WTC11 (cell line): ENCODE measurements at regions not wholly inside any gene's neighbourhood (a gene's known extent, or its start where the extent isn't known, plus 50 kb on each side); places are given as distances from the start of the nearest gene placed in this dataset.

Source experiments
- ATAC-seq: fragments of 200-7000 bp; cut with Tn5 transposase; 2 replicates; pipeline ENCODE4 v1.10.0; 2021; ENCODE audit warnings: mild to moderate bottlenecking, moderate library complexity
- CTCF ChIA-PET: fragments of 300-600 bp; sonication (Branson Sonifier 250); formaldehyde crosslinking; loops from one replicate; lab custom pipeline; 2021; ENCODE audit warnings: antibody characterized with exemption; lab: Charles Lee
- POLR2A ChIA-PET: fragments of 350-600 bp; sonication (Branson Sonifier 250); formaldehyde crosslinking; loops from one replicate; lab custom pipeline; 2021; ENCODE audit warnings: antibody characterized with exemption; lab: Charles Lee
- DNase-seq: peaks from one replicate; pipeline ENCODE4 v3.0.0; 2021; ENCODE audit warnings: low spot score
- H3K27ac Mint-ChIP-seq: 2 replicates; pipeline ENCODE4 v1.8.0; 2021; ENCODE audit warnings: mixed read lengths
- H3K27me3 Mint-ChIP-seq: 2 replicates; pipeline ENCODE4 v1.8.0; 2021; ENCODE audit warnings: low read depth, mild to moderate bottlenecking, moderate library complexity, mixed read lengths
- H3K36me3 Mint-ChIP-seq: 2 replicates; pipeline ENCODE4 v1.8.0; 2021; ENCODE audit warnings: mixed read lengths
- H3K4me1 Mint-ChIP-seq: 2 replicates; pipeline ENCODE4 v1.8.0; 2022; ENCODE audit warnings: mixed read lengths
- H3K4me3 Mint-ChIP-seq: 2 replicates; pipeline ENCODE4 v1.8.0; 2021; ENCODE audit warnings: mild to moderate bottlenecking, moderate library complexity, mixed read lengths
- H3K9me3 Mint-ChIP-seq: 2 replicates; pipeline ENCODE4 v1.8.0; 2021; ENCODE audit warnings: mixed read lengths
- ATF1 ChIP-seq: sonication (generic); formaldehyde crosslinking; IDR thresholded peaks from 2 replicates; pipeline ENCODE4 v1.8.1; 2023; ENCODE audit warnings: mild to moderate bottlenecking, moderate library complexity, missing genetic modification reagents
- CREB1 ChIP-seq: sonication (generic); formaldehyde crosslinking; IDR thresholded peaks from 2 replicates; pipeline ENCODE4 v1.8.0; 2023; ENCODE audit warnings: mild to moderate bottlenecking, missing genetic modification reagents
- HMGA2 ChIP-seq: fragments of 250-450 bp; sonication (Bioruptor Pico); IDR thresholded peaks from 2 replicates; pipeline ENCODE4 v1.4.0; 2021; ENCODE audit warnings: mild to moderate bottlenecking, moderate library complexity
- KAT7 ChIP-seq: sonication (generic); formaldehyde crosslinking; IDR thresholded peaks from 2 replicates; pipeline ENCODE4 v1.8.1; 2023; ENCODE audit warnings: missing genetic modification reagents, mild to moderate bottlenecking, borderline replicate concordance
- NFYB ChIP-seq: sonication (generic); formaldehyde crosslinking; conservative IDR thresholded peaks from 2 replicates; pipeline ENCODE4 v1.8.0; 2022; ENCODE audit warnings: low read depth, missing genetic modification reagents
- NR3C1 ChIP-seq: sonication (generic); formaldehyde crosslinking; conservative IDR thresholded peaks from 2 replicates; pipeline ENCODE4 v1.8.1; 2023; ENCODE audit warnings: low read depth, mild to moderate bottlenecking, missing genetic modification reagents
- SOX15 ChIP-seq: fragments of 250-450 bp; sonication (Bioruptor Pico); IDR thresholded peaks from 2 replicates; pipeline ENCODE4 v1.9.0; 2021; ENCODE audit warnings: mild to moderate bottlenecking
- ZNF281 ChIP-seq: sonication (generic); formaldehyde crosslinking; IDR thresholded peaks from 2 replicates; pipeline ENCODE4 v1.8.0; 2023; ENCODE audit warnings: mild to moderate bottlenecking, missing genetic modification reagents
- ZNF423 ChIP-seq: fragments of 250-450 bp; sonication (Bioruptor Pico); IDR thresholded peaks from 2 replicates; pipeline ENCODE4 v2.1.2; 2022; ENCODE audit warnings: mild to moderate bottlenecking, moderate library complexity
- TF ChIP-seq, protein P1 (sequence below): sonication (generic); formaldehyde crosslinking; IDR thresholded peaks from 2 replicates; pipeline ENCODE4 v1.8.1; 2022; ENCODE audit warnings: low read depth, mild to moderate bottlenecking, moderate library complexity, missing genetic modification reagents, borderline replicate concordance
- TF ChIP-seq, protein P2 (sequence below): sonication (generic); formaldehyde crosslinking; IDR thresholded peaks from 2 replicates; pipeline ENCODE4 v1.8.1; 2023; ENCODE audit warnings: mild to moderate bottlenecking, missing genetic modification reagents, moderate library complexity
- TF ChIP-seq, protein P3 (sequence below): fragments of 250-450 bp; sonication (Bioruptor Pico); IDR thresholded peaks from 2 replicates; pipeline ENCODE4 v1.9.0; 2021; ENCODE audit warnings: moderate library complexity, mild to moderate bottlenecking, inconsistent platforms, borderline replicate concordance
- TF ChIP-seq, protein P4 (sequence below): fragments of 250-450 bp; sonication (Bioruptor Pico); IDR thresholded peaks from 2 replicates; pipeline ENCODE4 v1.9.0; 2021; ENCODE audit warnings: mild to moderate bottlenecking
- TF ChIP-seq, protein P5 (sequence below): sonication (generic); formaldehyde crosslinking; IDR thresholded peaks from 2 replicates; pipeline ENCODE4 v1.8.1; 2023; ENCODE audit warnings: mild to moderate bottlenecking, missing genetic modification reagents, borderline replicate concordance

DNA sequence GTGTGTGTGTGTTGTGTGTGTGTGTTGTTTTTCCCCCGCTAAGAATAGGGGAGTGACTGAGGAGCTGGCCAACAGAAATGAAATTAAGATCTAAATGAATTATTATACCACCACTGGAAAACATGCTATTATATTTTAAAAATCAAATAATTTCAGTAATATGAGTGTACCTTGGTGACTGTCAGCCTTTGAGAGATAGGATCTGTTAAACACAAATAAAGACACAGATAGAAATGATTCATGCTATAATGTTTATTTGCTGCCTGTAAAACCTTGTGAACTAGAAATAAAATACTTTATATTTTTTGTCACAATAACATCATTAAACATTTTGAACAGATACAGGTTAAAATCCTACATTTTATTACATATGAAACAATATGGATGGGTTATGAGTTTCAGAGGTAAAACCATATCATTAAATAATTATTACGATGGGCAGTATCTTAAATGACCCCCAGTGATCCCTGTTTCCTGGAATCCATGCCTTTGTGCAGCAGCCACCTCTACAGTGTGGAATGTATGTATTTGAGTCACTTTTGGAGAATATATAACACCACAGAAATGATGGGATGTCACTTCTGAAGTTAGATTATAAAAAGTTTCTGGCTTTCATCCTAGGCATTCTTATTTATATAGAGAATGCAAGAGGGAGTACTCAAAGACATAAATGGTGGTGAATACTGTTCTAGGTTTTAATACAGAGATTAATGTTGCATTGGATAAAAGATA is 617.2 kb downstream of the CDH18 start (continued):
- TF ChIP-seq, protein P1, sequence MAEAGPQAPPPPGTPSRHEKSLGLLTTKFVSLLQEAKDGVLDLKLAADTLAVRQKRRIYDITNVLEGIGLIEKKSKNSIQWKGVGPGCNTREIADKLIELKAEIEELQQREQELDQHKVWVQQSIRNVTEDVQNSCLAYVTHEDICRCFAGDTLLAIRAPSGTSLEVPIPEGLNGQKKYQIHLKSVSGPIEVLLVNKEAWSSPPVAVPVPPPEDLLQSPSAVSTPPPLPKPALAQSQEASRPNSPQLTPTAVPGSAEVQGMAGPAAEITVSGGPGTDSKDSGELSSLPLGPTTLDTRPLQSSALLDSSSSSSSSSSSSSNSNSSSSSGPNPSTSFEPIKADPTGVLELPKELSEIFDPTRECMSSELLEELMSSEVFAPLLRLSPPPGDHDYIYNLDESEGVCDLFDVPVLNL (CRISPR knock-in tag): no peak
- TF ChIP-seq, protein P2, sequence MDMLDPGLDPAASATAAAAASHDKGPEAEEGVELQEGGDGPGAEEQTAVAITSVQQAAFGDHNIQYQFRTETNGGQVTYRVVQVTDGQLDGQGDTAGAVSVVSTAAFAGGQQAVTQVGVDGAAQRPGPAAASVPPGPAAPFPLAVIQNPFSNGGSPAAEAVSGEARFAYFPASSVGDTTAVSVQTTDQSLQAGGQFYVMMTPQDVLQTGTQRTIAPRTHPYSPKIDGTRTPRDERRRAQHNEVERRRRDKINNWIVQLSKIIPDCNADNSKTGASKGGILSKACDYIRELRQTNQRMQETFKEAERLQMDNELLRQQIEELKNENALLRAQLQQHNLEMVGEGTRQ (CRISPR knock-in tag): no peak
- TF ChIP-seq, protein P3, sequence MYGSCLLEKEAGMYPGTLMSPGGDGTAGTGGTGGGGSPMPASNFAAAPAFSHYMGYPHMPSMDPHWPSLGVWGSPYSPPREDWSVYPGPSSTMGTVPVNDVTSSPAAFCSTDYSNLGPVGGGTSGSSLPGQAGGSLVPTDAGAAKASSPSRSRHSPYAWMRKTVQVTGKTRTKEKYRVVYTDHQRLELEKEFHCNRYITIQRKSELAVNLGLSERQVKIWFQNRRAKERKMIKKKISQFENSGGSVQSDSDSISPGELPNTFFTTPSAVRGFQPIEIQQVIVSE (CRISPR knock-in tag): no peak
- TF ChIP-seq ATF1 (CRISPR knock-in tag) (no peak), ZNF423 (CRISPR knock-in tag) (no peak), SOX15 (no peak), ZNF281 (CRISPR knock-in tag) (no peak), NFYB (CRISPR knock-in tag) (no peak), KAT7 (CRISPR knock-in tag) (no peak), NR3C1 (CRISPR knock-in tag) (no peak), CREB1 (CRISPR knock-in tag) (no peak)
- TF ChIP-seq, protein P4, sequence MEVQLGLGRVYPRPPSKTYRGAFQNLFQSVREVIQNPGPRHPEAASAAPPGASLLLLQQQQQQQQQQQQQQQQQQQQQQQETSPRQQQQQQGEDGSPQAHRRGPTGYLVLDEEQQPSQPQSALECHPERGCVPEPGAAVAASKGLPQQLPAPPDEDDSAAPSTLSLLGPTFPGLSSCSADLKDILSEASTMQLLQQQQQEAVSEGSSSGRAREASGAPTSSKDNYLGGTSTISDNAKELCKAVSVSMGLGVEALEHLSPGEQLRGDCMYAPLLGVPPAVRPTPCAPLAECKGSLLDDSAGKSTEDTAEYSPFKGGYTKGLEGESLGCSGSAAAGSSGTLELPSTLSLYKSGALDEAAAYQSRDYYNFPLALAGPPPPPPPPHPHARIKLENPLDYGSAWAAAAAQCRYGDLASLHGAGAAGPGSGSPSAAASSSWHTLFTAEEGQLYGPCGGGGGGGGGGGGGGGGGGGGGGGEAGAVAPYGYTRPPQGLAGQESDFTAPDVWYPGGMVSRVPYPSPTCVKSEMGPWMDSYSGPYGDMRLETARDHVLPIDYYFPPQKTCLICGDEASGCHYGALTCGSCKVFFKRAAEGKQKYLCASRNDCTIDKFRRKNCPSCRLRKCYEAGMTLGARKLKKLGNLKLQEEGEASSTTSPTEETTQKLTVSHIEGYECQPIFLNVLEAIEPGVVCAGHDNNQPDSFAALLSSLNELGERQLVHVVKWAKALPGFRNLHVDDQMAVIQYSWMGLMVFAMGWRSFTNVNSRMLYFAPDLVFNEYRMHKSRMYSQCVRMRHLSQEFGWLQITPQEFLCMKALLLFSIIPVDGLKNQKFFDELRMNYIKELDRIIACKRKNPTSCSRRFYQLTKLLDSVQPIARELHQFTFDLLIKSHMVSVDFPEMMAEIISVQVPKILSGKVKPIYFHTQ: no peak

DNA sequence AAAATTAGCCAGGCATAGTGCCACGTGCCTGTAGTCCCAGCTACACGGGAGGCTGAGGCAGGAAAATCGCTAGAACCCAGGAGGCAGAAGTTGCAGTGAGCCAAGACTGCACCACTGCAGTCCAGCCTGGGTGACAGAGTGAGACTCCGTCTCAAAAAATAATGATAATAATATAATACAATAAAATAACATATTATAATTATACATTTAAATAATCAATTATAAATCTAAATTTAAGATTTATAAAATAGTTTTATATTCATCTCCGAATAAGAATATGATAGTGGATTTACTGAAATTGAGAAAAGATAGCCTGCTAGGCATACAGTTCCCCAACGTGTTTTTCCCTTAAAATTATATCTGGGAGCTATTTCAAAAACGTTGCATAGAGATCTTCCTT is 599.6 kb downstream of the CDH18 start:
- Mint-ChIP-seq H3K9me3 (peaks cover 5% of the 10 kb centered on the region), H3K4me3 (no peak overlapping the region), H3K27me3 (no peaks in the 10 kb centered on the region), H3K27ac (no peak overlapping the region), H3K4me1 (no peaks in the 10 kb centered on the region), H3K36me3 (no peaks in the 10 kb centered on the region)
- ChIA-PET POLR2A (interaction anchor here (0.6 kb wide), 1 partner anchor 18 kb away, joined by 3 read pairs; no protein-coding TSS in a partner anchor), CTCF (no interaction called here)
- no peak for DNase-seq
- TF ChIP-seq, protein P5, sequence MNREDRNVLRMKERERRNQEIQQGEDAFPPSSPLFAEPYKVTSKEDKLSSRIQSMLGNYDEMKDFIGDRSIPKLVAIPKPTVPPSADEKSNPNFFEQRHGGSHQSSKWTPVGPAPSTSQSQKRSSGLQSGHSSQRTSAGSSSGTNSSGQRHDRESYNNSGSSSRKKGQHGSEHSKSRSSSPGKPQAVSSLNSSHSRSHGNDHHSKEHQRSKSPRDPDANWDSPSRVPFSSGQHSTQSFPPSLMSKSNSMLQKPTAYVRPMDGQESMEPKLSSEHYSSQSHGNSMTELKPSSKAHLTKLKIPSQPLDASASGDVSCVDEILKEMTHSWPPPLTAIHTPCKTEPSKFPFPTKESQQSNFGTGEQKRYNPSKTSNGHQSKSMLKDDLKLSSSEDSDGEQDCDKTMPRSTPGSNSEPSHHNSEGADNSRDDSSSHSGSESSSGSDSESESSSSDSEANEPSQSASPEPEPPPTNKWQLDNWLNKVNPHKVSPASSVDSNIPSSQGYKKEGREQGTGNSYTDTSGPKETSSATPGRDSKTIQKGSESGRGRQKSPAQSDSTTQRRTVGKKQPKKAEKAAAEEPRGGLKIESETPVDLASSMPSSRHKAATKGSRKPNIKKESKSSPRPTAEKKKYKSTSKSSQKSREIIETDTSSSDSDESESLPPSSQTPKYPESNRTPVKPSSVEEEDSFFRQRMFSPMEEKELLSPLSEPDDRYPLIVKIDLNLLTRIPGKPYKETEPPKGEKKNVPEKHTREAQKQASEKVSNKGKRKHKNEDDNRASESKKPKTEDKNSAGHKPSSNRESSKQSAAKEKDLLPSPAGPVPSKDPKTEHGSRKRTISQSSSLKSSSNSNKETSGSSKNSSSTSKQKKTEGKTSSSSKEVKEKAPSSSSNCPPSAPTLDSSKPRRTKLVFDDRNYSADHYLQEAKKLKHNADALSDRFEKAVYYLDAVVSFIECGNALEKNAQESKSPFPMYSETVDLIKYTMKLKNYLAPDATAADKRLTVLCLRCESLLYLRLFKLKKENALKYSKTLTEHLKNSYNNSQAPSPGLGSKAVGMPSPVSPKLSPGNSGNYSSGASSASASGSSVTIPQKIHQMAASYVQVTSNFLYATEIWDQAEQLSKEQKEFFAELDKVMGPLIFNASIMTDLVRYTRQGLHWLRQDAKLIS (CRISPR knock-in tag): no peak
- TF ChIP-seq HMGA2 (CRISPR knock-in tag): peak; percentile 96
- no peak for ATAC-seq
